Mesenteric fat pad (tissue), 1 donor: ENCODE measurements at regions not wholly inside any gene's neighbourhood (a gene's known extent, or its start where the extent isn't known, plus 50 kb on each side); places are given as distances from the start of the nearest gene placed in this dataset.

ENCODE experiments used
- DNase-seq: peaks from one replicate; pipeline ENCODE4 v3.0.0-alpha.2; 2020; ENCODE audit warnings: low spot score
- donor health status: DM: yes; HTN: yes; CAD: no.

GRCh38 chr18:72194072-72194471 is 350.1 kb downstream of the CBLN2 start:
- DNase-seq = no peak

- no peak for DNase-seq
Measured at GRCh38 chr18:72187956-72188355, 356.2 kb downstream of the CBLN2 start.

GRCh38 chr18:72181241-72181764 is 362.8 kb downstream of the CBLN2 start:
- DNase-seq = no peak

GRCh38 chr18:72180689-72181088 is 363.5 kb downstream of the CBLN2 start:
- DNase-seq = no peak

- no peak for DNase-seq
Measured at GRCh38 chr18:72174972-72175649, 369.0 kb downstream of the CBLN2 start.

GRCh38 chr18:72171596-72171995 is 372.5 kb downstream of the CBLN2 start:
- DNase-seq = no peak

- DNase-seq = no peak
Measured at GRCh38 chr18:72161691-72162090, 382.5 kb downstream of the CBLN2 start.

- DNase-seq = no peak
Measured at GRCh38 chr18:72160510-72161445, 383.4 kb downstream of the CBLN2 start.

- no peak for DNase-seq
Measured at GRCh38 chr18:72155327-72155726, 388.8 kb downstream of the CBLN2 start.

GRCh38 chr18:72154926-72155325 is 389.2 kb downstream of the CBLN2 start:
- DNase-seq = no peak

GRCh38 chr18:72152935-72153334 is 391.2 kb downstream of the CBLN2 start:
- no peak for DNase-seq

GRCh38 chr18:72147830-72148229 is 396.3 kb downstream of the CBLN2 start:
- no peak for DNase-seq

GRCh38 chr18:72140007-72140406 is 404.1 kb downstream of the CBLN2 start:
- no peak for DNase-seq

- no peak for DNase-seq
Measured at GRCh38 chr18:72128649-72129048, 415.5 kb downstream of the CBLN2 start.

GRCh38 chr18:72122103-72122502 is 422.0 kb downstream of the CBLN2 start:
- no peak for DNase-seq

- DNase-seq = no peak
Measured at GRCh38 chr18:72119082-72119481, 425.1 kb downstream of the CBLN2 start.

- no peak for DNase-seq
Measured at GRCh38 chr18:72114801-72115594, 429.1 kb downstream of the CBLN2 start.

GRCh38 chr18:72107647-72108383 is 436.3 kb downstream of the CBLN2 start:
- DNase-seq = no peak

GRCh38 chr18:72104851-72105250 is 439.3 kb downstream of the CBLN2 start:
- no peak for DNase-seq

GRCh38 chr18:72102412-72102811 is 441.7 kb downstream of the CBLN2 start:
- DNase-seq = no peak
